Mucosa of rectum (tissue), 2 donors: ENCODE measurements at regions not wholly inside any gene's neighbourhood (a gene's known extent, or its start where the extent isn't known, plus 50 kb on each side); places are given as distances from the start of the nearest gene placed in this dataset.

Experiments
- H3K27ac ChIP-seq, 2 donors: one replicate each; pipeline ENCODE4 v1.7.0; 2013; ENCODE audit warnings: inconsistent platforms in 2 of 2, low read depth in 2 of 2, low read length in 2 of 2
- H3K27me3 ChIP-seq, 2 donors: one replicate each; pipeline ENCODE4 v1.7.0; 2013; ENCODE audit warnings: low read length in 2 of 2; ENCODE audit not compliant: control insufficient read depth in 2 of 2, insufficient read depth in 2 of 2
- H3K36me3 ChIP-seq, 2 donors: one replicate each; pipeline ENCODE4 v1.7.0; 2013; ENCODE audit warnings: low read length in 2 of 2; ENCODE audit not compliant: control insufficient read depth in 2 of 2, insufficient read depth in 2 of 2
- H3K4me1 ChIP-seq, 2 donors: one replicate each; pipeline ENCODE4 v1.7.0; 2013; ENCODE audit warnings: low read length in 2 of 2, mild to moderate bottlenecking in 1 of 2; ENCODE audit not compliant: control insufficient read depth in 2 of 2, insufficient read depth in 2 of 2
- H3K4me3 ChIP-seq, 2 donors: one replicate each; pipeline ENCODE4 v1.7.0; 2013; ENCODE audit warnings: low read length in 2 of 2
- H3K9ac ChIP-seq, 2 donors: one replicate each; pipeline ENCODE4 v1.7.0; 2013; ENCODE audit warnings: low read length in 2 of 2, low read depth in 1 of 2, mild to moderate bottlenecking in 1 of 2
- H3K9me3 ChIP-seq, 2 donors: one replicate each; pipeline ENCODE4 v1.7.0; 2013; ENCODE audit warnings: low read length in 2 of 2; ENCODE audit not compliant: control insufficient read depth in 2 of 2
- donor health status: healthy.
- donor health status: Normal muscosa, but diverticular disease.

GRCh38 chr13:91292630-91293221 lies 54.8 kb upstream of the MIR17HG start:
- Histone ChIP-seq H3K27me3 (no peaks in the 10 kb centered on the region), H3K9ac (no peak overlapping the region), H3K27ac (no peak overlapping the region), H3K4me3 (no peak overlapping the region), H3K9me3 (no peaks in the 10 kb centered on the region), H3K4me1 (peaks cover 0 to 2% of the 10 kb centered on the region in 2 donors), H3K36me3 (no peaks in the 10 kb centered on the region)

- Histone ChIP-seq H3K9ac (no peak overlapping the region), H3K4me1 (peaks cover 0 to 2% of the 10 kb centered on the region in 2 donors), H3K9me3 (no peaks in the 10 kb centered on the region), H3K36me3 (no peaks in the 10 kb centered on the region), H3K4me3 (no peak overlapping the region), H3K27me3 (no peaks in the 10 kb centered on the region), H3K27ac (no peak overlapping the region)
These were observed 51.6 kb upstream of the MIR17HG start for GRCh38 chr13:91295712-91296410.

- H3K4me1 ChIP-seq, result peaks cover 0 to 2% of the 10 kb centered on the region in 2 donors
- H3K4me3 ChIP-seq, result no peak overlapping the region
- H3K27me3 ChIP-seq, result no peaks in the 10 kb centered on the region
- H3K27ac ChIP-seq, result no peak overlapping the region
- H3K9ac ChIP-seq, result no peak overlapping the region
- H3K36me3 ChIP-seq, result no peaks in the 10 kb centered on the region
- no peaks in the 10 kb centered on the region for H3K9me3 ChIP-seq
These were observed 50.0 kb upstream of the MIR17HG start for GRCh38 chr13:91297503-91297902.
